Kidney epithelial cell (primary cell): ENCODE measurements at regions not wholly inside any gene's neighbourhood (a gene's known extent, or its start where the extent isn't known, plus 50 kb on each side); places are given as distances from the start of the nearest gene placed in this dataset.
"Not testable (repeated sequence)": the region's sequence is repeated elsewhere in the genome, so short reads cannot be mapped to it uniquely, and the experiment has no call there.

Experiments used
- DNase-seq: peaks from one replicate; pipeline ENCODE4 v3.0.0-alpha.2; 2010; ENCODE audit warnings: low read depth
- H3K27me3 ChIP-seq: 2 replicates; pipeline ENCODE4 v1.6.0; 2011; ENCODE audit warnings: low read length; ENCODE audit not compliant: control insufficient read depth, insufficient read depth
- H3K36me3 ChIP-seq: 2 replicates; pipeline ENCODE4 v1.5.1; 2011; ENCODE audit warnings: low read length; ENCODE audit not compliant: control insufficient read depth, insufficient read depth
- H3K4me3 ChIP-seq: 2 replicates; pipeline ENCODE4 v1.5.1; 2011; ENCODE audit warnings: low read depth, mild to moderate bottlenecking, control low read depth, low read length
- CTCF ChIP-seq: IDR thresholded peaks from 2 replicates; pipeline ENCODE4 v1.5.1; 2011; ENCODE audit warnings: mild to moderate bottlenecking, moderate library complexity, low read length, control low read depth, inconsistent platforms; ENCODE audit not compliant: insufficient read depth, poor library complexity, severe bottlenecking

GRCh38 chr2:83879127-83879526 lies 580.0 kb downstream of the SUCLG1 start:
- no peak for TF ChIP-seq CTCF
- Histone ChIP-seq H3K27me3 (no peaks in the 10 kb centered on the region), H3K36me3 (no peaks in the 10 kb centered on the region), H3K4me3 (no peak overlapping the region)
- no peak for DNase-seq

GRCh38 chr2:83877261-83877660 lies 581.8 kb downstream of the SUCLG1 start:
- not testable (repeated sequence) for H3K27me3 ChIP-seq, H3K4me3 ChIP-seq, DNase-seq, H3K36me3 ChIP-seq

- no peak for TF ChIP-seq CTCF
- Histone ChIP-seq H3K36me3 (no peaks in the 10 kb centered on the region), H3K27me3 (no peaks in the 10 kb centered on the region), H3K4me3 (no peak overlapping the region)
- DNase-seq: no peak
These were observed 584.2 kb downstream of the SUCLG1 start for GRCh38 chr2:83874712-83875430.

- TF ChIP-seq CTCF: no peak
- no peak for DNase-seq
- no peaks in the 10 kb centered on the region for H3K27me3 ChIP-seq
- no peaks in the 10 kb centered on the region for H3K36me3 ChIP-seq
- H3K4me3 ChIP-seq: no peak overlapping the region
These were observed 585.0 kb downstream of the SUCLG1 start for GRCh38 chr2:83874066-83874465.

GRCh38 chr2:83873110-83873509 lies 586.0 kb downstream of the SUCLG1 start:
- Histone ChIP-seq H3K4me3 (no peak overlapping the region), H3K27me3 (no peaks in the 10 kb centered on the region), H3K36me3 (no peaks in the 10 kb centered on the region)
- TF ChIP-seq CTCF: no peak
- DNase-seq: no peak

- no peak for TF ChIP-seq CTCF
- no peaks in the 10 kb centered on the region for H3K27me3 ChIP-seq
- DNase-seq: no peak
- H3K36me3 ChIP-seq: no peaks in the 10 kb centered on the region
- no peak overlapping the region for H3K4me3 ChIP-seq
These were observed 592.9 kb downstream of the SUCLG1 start for GRCh38 chr2:83866211-83866610.
